C4-2B (cell line): ENCODE measurements at regions not wholly inside any gene's neighbourhood (a gene's known extent, or its start where the extent isn't known, plus 50 kb on each side); places are given as distances from the start of the nearest gene placed in this dataset.

Experiments used
- H3K27ac ChIP-seq: fragments of 450-650 bp; 2 replicates; pipeline ENCODE4 v1.5.1; 2017
- CTCF ChIP-seq: fragments of 450-650 bp; conservative IDR thresholded peaks from 2 replicates; pipeline ENCODE4 v1.5.1; 2017; ENCODE audit warnings: mild to moderate bottlenecking
- ZFX ChIP-seq: fragments of 450-650 bp; IDR thresholded peaks from 2 replicates; pipeline ENCODE4 v1.6.1; 2017

- no peak for TF ChIP-seq ZFX
- no peak for TF ChIP-seq CTCF
- H3K27ac ChIP-seq = no peak overlapping the region
These were observed 79.0 kb downstream of the TAF11L14 start for GRCh38 chr5:17713301-17713700.

GRCh38 chr5:17714186-17714585 is 79.9 kb downstream of the TAF11L14 start:
- H3K27ac ChIP-seq = no peak overlapping the region
- TF ChIP-seq CTCF = no peak
- no peak for TF ChIP-seq ZFX

GRCh38 chr5:17719592-17719991 is 85.3 kb downstream of the TAF11L14 start:
- no peak for TF ChIP-seq CTCF
- TF ChIP-seq ZFX = no peak
- H3K27ac ChIP-seq = no peak overlapping the region

- H3K27ac ChIP-seq = no peak overlapping the region
- TF ChIP-seq ZFX = no peak
- no peak for TF ChIP-seq CTCF
These were observed 85.8 kb downstream of the TAF11L14 start for GRCh38 chr5:17720071-17720470.

- no peak for TF ChIP-seq ZFX
- no peak for TF ChIP-seq CTCF
- no peak overlapping the region for H3K27ac ChIP-seq
These were observed 89.6 kb downstream of the TAF11L14 start for GRCh38 chr5:17723876-17724275.

GRCh38 chr5:17727098-17727497 is 92.8 kb downstream of the TAF11L14 start:
- H3K27ac ChIP-seq = no peak overlapping the region
- TF ChIP-seq CTCF = no peak
- TF ChIP-seq ZFX = no peak

- H3K27ac ChIP-seq = no peak overlapping the region
- TF ChIP-seq ZFX = no peak
These were observed 96.2 kb downstream of the TAF11L14 start for GRCh38 chr5:17730421-17730820.

GRCh38 chr5:17732351-17732923 is 98.2 kb downstream of the TAF11L14 start:
- H3K27ac ChIP-seq = no peak overlapping the region
- TF ChIP-seq CTCF = no peak
- TF ChIP-seq ZFX = no peak
